NCI-H2196 treated with DMSO at 0.1 percent for 48 hours (cell line): ENCODE measurements at regions not wholly inside any gene's neighbourhood (a gene's known extent, or its start where the extent isn't known, plus 50 kb on each side); places are given as distances from the start of the nearest gene placed in this dataset.

Experiments
- DNase-seq: peaks from one replicate; lab custom pipeline; 2025; ENCODE audit not compliant: unreplicated experiment; lab: John Stamatoyannopoulos, UW

DNA sequence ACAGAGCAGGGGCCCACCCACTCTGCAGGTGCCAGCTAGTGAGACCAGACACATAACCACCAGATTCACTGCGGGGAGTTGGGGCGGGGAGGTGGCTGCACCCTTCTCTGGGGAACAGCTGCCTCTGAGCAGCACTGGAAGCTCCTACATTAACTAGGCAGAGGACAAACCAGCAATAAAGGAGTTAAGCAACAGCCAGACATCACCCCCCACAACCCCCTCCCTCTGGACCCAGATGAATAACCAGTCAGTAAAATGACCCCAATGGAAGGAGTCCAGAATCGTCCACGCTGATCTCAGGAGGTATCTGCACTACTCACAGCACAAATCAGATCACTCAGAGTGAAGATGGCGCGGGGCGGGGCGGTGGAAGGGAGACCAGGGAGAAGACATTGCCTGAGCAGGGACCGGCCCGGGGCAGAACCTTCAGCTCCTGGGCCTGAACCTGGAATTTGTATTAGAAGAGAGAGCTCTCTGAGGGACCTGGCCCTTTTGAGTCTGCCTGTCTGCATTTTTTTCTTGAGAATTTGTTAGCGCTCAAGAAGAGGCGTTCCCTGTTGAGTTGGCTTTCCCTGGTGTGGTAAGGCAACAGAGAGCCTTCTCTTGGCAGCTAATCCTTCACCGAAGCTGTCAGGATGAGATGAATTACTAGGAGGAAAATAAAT, 125.5 kb upstream of the NCAM1 start:
- no peak for DNase-seq

DNA sequence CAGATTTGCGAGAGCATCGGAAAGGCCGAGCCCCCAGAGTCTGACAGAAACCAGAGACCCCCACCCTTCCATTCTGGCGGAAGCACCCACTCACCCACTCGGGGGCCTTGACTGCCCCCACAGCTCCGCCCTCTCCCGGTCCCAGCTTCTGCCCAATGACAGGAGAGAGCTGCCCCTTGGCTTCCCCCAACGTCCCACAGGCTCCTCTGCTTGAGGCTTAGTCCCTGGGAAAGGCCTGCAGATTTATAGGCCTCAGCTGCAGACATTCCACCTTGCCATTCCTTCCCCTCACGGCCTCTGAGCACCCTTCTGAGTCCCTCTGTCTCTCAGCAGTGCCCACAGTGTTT, 125.0 kb upstream of the NCAM1 start:
- DNase-seq = no peak

DNA sequence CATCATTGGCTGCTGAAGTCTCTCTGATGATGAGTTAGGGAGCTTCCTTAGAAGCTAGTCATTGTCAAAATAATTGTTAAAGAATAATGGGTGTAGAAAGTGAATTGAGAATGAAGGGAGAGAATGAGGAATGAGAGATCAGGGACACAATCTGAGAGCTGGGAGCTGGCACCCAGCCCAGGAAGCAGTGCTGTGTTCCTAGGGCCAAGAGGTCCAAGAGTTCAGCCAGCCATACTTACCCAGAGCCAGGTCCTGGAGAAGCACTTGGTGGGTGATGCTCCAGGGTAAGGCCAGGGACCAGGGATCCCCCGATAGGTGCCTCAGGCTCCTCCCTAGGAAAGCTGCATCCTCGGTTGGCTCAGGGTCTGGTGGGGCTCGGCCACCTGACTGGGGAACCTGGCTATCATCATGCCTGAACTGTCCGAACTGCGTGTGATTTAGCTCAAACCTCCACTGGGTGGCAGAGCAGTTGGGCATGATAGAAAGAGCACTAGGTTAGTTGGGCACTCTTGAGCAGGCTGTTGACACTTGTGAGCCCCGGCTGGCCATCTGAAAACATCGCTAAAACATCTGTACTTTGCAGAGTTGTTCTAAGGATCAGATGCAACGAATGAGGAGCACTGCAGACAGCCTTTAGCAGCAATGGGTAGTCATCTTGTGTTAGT, 123.9 kb upstream of the NCAM1 start:
- peak; percentile 26 for DNase-seq

DNA sequence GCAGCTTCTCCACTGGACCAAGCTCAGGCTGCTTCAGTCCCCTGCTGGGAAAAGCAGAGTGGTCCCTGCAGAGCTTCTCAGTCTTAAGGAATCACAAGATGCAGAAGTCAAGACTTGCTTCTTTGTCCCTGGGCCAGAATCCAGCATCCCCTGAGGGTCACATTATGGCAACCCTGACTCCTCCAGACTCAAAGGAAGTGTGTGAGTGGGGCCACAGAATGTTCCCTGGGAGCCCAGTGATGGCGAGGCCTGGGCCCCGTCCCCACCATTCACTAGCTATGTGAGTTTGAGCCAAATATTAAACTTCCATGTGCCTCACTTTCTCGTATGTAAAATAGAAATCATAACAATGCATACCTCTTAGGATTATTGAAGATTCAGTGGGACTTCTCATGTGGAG, 122.2 kb upstream of the NCAM1 start:
- no peak for DNase-seq

DNA sequence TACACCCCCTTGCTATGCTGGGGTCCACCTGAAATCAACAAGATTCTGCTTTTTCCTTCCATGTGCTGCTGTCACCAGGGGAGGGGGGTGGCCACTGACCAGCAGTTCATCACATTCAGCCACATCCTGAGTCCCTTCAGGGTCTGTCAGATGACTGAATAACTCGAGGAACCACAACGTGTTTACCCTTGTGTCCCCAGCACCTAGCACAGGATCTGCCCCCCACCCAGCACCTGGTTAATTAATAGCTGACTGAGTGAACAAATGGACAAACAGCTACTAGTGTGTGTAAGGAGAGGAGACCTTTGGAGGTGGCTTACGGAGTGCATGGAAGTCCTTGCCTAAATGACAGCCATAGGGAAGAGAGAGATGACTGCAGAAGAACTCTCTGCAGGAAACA, 119.5 kb upstream of the NCAM1 start:
- DNase-seq = no peak

DNA sequence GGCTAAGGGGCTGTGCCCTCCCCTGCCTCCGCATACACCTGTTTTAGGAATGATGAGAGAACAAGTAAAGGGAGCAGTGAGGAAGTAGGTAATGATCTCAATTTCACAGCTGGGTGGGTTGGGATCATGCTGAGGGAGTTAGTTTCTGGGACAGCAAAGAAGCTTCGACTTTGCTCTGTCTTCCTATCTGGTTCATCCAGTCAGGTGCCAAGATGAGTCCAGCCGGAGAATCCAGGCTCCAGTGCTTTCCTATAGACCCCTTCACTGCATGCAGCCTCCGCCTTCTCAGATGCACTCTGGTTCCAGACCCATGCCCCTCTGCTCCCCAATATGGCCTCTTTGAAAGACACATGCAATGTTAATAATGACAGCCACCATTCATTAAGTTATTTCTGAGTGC, 119.1 kb upstream of the NCAM1 start:
- DNase-seq = no peak

- no peak for DNase-seq
Measured at GRCh38 chr11:112844517-112844916, 116.7 kb upstream of the NCAM1 start.

GRCh38 chr11:112847568-112847967, 113.7 kb upstream of the NCAM1 start:
- no peak for DNase-seq

- no peak for DNase-seq
Measured at GRCh38 chr11:112852143-112852866, 108.9 kb upstream of the NCAM1 start.

DNA sequence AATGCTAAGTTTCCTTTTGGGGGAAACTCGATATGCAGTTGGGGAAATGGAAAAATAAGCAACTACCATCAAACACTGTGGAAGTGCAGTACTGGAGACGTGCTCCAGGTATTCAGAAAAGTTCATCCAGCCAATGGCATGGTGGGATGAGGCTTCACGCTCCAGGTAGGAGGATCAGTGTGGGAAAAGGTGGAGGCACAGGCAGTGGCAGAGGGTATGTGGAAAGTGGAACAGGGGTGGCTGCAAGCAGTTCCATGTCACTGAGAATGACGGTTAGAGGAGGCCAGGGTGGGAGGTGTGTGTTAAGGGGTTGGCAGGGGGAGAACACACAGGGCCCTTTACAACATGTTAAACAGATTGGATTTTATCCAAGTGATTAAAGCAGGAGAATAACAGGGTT, 105.1 kb upstream of the NCAM1 start:
- no peak for DNase-seq

GRCh38 chr11:112856591-112856990, 104.6 kb upstream of the NCAM1 start:
- no peak for DNase-seq

DNA sequence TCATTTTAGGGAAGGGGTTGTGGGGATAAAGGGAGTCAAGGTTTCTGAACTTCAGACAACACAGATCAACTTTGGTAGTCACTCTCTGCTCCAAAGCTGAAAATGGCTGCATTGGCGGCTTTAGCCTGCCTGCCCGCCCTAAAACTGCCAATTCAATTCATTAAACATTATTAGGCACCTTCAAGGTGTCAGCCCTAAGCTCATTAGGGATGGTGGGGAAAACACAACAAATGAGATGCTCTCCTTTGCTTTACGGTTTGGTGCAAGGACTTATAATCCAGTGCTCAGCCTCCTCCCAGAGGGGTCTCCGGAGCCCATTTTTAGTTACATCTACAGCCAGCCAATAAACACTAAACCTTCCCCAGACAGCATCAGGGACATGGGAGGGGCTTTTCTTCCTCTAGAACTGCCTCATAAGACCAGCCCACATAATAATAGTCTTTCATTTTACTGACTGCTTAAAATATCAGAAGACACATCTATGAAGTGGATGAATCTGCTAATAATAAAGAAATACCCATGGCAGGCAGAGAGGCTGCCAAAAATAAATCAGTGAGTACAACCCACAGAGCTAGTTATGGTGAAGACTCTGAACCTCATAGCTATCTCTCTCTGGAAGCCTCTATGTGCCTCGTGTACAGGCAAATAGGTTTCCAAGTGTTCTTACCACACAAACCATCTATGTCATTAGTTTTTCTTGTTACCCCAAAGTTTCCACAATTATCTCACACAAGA, 102.8 kb upstream of the NCAM1 start:
- DNase-seq = no peak

- DNase-seq = no peak
Measured at GRCh38 chr11:112859787-112860186, 101.4 kb upstream of the NCAM1 start.

DNA sequence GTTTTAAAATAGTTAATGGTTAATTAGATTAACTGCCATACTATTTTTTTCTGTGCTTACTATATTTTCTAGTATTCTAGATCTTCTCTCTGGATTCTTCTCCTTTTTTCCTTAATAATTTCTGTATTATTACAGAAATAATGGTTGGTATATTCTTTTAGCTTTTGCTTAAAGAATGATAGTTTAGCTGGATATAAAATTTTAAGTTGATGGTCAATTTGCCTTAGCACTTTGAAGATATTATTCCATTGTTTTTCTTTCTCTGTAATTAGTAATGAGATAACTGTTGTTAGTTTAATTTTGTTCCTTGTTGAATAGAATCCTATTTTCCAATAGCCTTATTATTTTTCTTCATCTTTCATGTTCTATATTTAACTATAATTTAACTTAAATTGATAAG, 99.9 kb upstream of the NCAM1 start:
- no peak for DNase-seq

DNA sequence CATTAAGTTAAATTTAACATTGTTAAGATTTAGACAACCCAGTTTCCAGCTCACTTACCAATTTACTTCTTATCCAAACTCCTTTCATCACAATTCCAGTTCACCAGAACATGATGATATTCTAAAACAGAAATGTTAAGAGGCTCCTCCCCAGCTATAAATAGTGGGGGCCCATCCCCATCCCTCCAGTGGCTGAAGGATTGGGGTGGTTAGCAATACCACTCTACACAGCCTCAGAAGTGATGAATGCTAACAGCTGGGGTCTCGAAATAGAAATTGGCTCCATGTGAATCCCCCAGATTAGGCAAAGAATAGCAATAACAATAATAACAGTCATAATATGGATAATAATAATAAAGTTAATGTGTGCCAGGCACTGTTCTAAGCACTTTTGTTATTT, 97.9 kb upstream of the NCAM1 start:
- no peak for DNase-seq

DNA sequence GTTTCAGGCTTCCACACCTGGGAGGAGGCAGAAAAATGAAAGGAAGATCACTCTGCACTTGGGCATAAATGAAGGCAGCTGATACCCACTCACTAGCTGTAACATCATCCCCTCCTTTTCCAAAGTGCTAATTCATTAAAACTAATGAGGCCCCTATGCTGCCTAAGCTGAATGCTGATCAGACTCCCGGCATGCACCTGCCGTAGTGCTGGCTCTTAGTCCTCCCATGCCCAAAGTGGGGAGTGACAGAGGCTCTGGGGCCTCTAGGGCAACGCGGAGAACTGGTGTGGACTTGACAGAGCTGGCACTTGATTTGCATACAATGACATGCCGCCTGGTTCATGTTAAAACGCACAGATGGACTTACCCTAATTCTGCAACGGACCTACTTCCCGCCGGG, 96.5 kb upstream of the NCAM1 start:
- DNase-seq = no peak

DNA sequence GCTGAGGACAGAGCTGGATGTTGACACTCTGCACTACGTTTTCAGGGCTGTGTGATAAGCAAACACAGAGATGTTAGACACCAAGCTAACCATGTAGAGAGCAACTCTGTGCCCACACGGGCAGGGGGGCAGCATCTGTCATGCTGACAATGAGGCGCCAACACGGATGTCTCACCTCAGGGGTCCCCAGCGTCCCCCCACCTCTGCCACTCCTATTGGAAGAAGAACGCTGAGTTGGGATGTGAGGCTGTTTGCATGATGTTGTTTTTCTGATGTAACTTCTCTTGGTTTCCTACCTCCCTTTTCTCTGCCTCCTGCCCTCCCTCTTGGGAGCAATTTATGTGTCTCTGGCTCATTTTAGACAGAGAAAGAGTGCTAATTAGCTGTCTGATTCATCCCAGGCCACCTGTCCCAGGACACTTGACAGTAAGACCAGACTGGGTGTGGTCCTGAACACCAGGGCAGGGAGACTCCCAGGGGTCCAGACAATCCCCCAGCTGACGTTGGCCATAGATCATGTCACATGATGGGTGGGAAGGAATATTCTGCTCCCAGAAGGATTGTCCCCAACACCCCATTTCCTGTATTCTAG, 89.2 kb upstream of the NCAM1 start:
- DNase-seq = no peak

GRCh38 chr11:112874980-112875379, 86.2 kb upstream of the NCAM1 start:
- no peak for DNase-seq

- no peak for DNase-seq
Measured at GRCh38 chr11:112877581-112877980, 83.6 kb upstream of the NCAM1 start.

DNA sequence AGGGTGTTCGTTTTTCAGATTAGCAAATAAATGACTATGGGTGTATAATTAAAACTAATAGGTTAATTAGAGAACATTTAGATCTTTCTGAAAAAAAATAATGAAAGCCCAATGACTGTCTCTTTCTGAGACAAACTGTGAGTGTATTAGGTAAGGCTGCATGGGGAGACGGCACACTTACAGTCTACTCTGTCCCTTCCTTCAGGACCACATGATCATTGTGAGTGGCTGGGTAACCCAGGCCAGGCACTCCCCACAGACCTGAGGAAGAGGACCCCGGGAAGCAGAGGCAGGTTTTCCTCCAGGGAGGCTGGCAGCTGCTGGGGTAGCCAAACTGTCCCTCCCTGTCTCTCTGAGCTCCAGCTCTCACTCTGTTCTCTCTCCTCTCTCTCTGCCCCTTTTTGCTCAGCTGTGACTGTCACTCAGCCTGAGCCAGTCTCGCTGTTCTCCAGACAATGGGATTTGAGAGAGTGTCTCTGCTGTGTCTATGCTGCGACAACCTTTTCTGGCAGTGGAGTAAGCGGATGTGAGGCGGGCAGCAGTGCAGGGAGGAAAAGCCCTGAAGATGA, 83.1 kb upstream of the NCAM1 start:
- DNase-seq = no peak

- DNase-seq = no peak
Measured at GRCh38 chr11:112880495-112880894, 80.7 kb upstream of the NCAM1 start.
